EH (cell line): ENCODE measurements at regions not wholly inside any gene's neighbourhood (a gene's known extent, or its start where the extent isn't known, plus 50 kb on each side); places are given as distances from the start of the nearest gene placed in this dataset.
A peak's percentile ranks its signal among the peaks of the same experiment; 100 is the strongest.
"Not testable (repeated sequence)": the region's sequence is repeated elsewhere in the genome, so short reads cannot be mapped to it uniquely, and the experiment has no call there.

Experiments
- DNase-seq: peaks from one replicate; pipeline ENCODE4 v3.0.0-alpha.2; 2015; ENCODE audit warnings: low read depth

- no peak for DNase-seq
These were observed 67.0 kb upstream of the LSAMP start for GRCh38 chr3:116512281-116512680.

GRCh38 chr3:116512931-116513330, 67.6 kb upstream of the LSAMP start:
- no peak for DNase-seq

- no peak for DNase-seq
These were observed 70.7 kb upstream of the LSAMP start for GRCh38 chr3:116515973-116516372.

GRCh38 chr3:116517308-116517707, 72.0 kb upstream of the LSAMP start:
- DNase-seq = no peak

- DNase-seq = not testable (repeated sequence)
These were observed 73.8 kb upstream of the LSAMP start for GRCh38 chr3:116519101-116519500.

- not testable (repeated sequence) for DNase-seq
These were observed 74.5 kb upstream of the LSAMP start for GRCh38 chr3:116519823-116520222.

- no peak for DNase-seq
These were observed 79.3 kb upstream of the LSAMP start for GRCh38 chr3:116524453-116525210.

- no peak for DNase-seq
These were observed 107.0 kb upstream of the LSAMP start for GRCh38 chr3:116552246-116552645.

GRCh38 chr3:116553355-116553754, 108.1 kb upstream of the LSAMP start:
- no peak for DNase-seq

GRCh38 chr3:116561529-116561928, 116.2 kb upstream of the LSAMP start:
- DNase-seq = no peak

GRCh38 chr3:116563351-116563750, 118.1 kb upstream of the LSAMP start:
- DNase-seq = no peak

- DNase-seq = no peak
These were observed 121.2 kb upstream of the LSAMP start for GRCh38 chr3:116566478-116566960.

GRCh38 chr3:116569611-116570010, 124.3 kb upstream of the LSAMP start:
- DNase-seq = no peak

- peak; percentile 10 for DNase-seq
These were observed 129.7 kb upstream of the TUSC7 start for GRCh38 chr3:116579840-116580239.

GRCh38 chr3:116586285-116586944, 123.2 kb upstream of the TUSC7 start:
- DNase-seq = no peak

GRCh38 chr3:116591236-116591635, 118.3 kb upstream of the TUSC7 start:
- no peak for DNase-seq

GRCh38 chr3:116601206-116601605, 108.4 kb upstream of the TUSC7 start:
- no peak for DNase-seq

GRCh38 chr3:116607205-116607604, 102.4 kb upstream of the TUSC7 start:
- no peak for DNase-seq

- DNase-seq = no peak
These were observed 99.5 kb upstream of the TUSC7 start for GRCh38 chr3:116610124-116610523.

- DNase-seq = peak; percentile 6
These were observed 94.7 kb upstream of the TUSC7 start for GRCh38 chr3:116614795-116615362.

GRCh38 chr3:116618138-116618537, 91.4 kb upstream of the TUSC7 start:
- no peak for DNase-seq

- DNase-seq = no peak
These were observed 90.6 kb upstream of the TUSC7 start for GRCh38 chr3:116618930-116619329.

GRCh38 chr3:116630494-116630893, 79.1 kb upstream of the TUSC7 start:
- DNase-seq = no peak
